Psoas muscle (tissue), 7 donors: ENCODE measurements at regions not wholly inside any gene's neighbourhood (a gene's known extent, or its start where the extent isn't known, plus 50 kb on each side); places are given as distances from the start of the nearest gene placed in this dataset.

Experiments used
- ATAC-seq, 4 donors: fragments of 200-7000 bp; cut with Tn5 transposase; one replicate each; pipeline ENCODE4 v1.9.1; 2020; ENCODE audit warnings: moderate library complexity in 3 of 4, mild to moderate bottlenecking in 2 of 4
- DNase-seq, 2 donors: peaks; one replicate each; pipeline ENCODE4 v3.0.0-alpha.2; 2020
- H3K27ac ChIP-seq: fragments of 200-600 bp; one replicate; pipeline ENCODE4 v1.8.0; 2022
- H3K27me3 ChIP-seq, 3 donors: fragments of 200-600 bp in 1 of 3; one replicate each; pipeline versions ENCODE4 v1.6.1 to v1.8.0; 2013 to 2022; ENCODE audit warnings: low read length in 2 of 3, mild to moderate bottlenecking in 2 of 3, moderate library complexity in 1 of 3; ENCODE audit not compliant: insufficient read depth in 3 of 3
- H3K36me3 ChIP-seq, 2 donors: fragments of 200-600 bp in 1 of 2; one replicate each; pipeline versions ENCODE4 v1.6.1 to v1.8.0; 2013 to 2022; ENCODE audit warnings: low read depth in 1 of 2, mild to moderate bottlenecking in 1 of 2, moderate library complexity in 1 of 2; ENCODE audit not compliant: insufficient read depth in 1 of 2
- H3K4me1 ChIP-seq: fragments of 200-600 bp; one replicate; pipeline ENCODE4 v1.8.0; 2022
- H3K4me3 ChIP-seq: fragments of 200-600 bp; one replicate; pipeline ENCODE4 v1.8.0; 2022; ENCODE audit warnings: mild to moderate bottlenecking
- H3K9me3 ChIP-seq: fragments of 200-600 bp; one replicate; pipeline ENCODE4 v1.8.0; 2022
- WGBS, 3 donors: extraction: QIAGEN DNeasy Blood & Tissue Kit; methylation state at CpG; one replicate each; pipeline versions ENCODE4 v1.1.6 to v1.1.7; 2013; 5-methylcytosine and 5-hydroxymethylcytosine counted together
- intact Hi-C, 2 donors: fragments of 100-400 bp; cut with DNase I; formaldehyde crosslinking; loops; one replicate each; pipeline versions ENCODE4 v1.11.0 to v1.14.2; 2022
- TF ChIP-seq, protein P1 (sequence below): fragments of 200-600 bp; IDR thresholded peaks from one replicate; pipeline ENCODE4 v1.8.0; 2022; ENCODE audit warnings: antibody characterized with exemption
- donor health status: healthy with polysubstance abuse.
- donor health status: DM: no; HTN: no; CAD: no; lungs with moderate emphysema.
- donor health status: Bipolar disorder and iron deficiency.
- donor health status: healthy.
- donor health status: DM: yes; HTN: yes; CAD: no.
- donor health status: DM: no; HTN: no; CAD: no.
- donor health status: DM: yes; HTN: yes; CAD: no.

DNA sequence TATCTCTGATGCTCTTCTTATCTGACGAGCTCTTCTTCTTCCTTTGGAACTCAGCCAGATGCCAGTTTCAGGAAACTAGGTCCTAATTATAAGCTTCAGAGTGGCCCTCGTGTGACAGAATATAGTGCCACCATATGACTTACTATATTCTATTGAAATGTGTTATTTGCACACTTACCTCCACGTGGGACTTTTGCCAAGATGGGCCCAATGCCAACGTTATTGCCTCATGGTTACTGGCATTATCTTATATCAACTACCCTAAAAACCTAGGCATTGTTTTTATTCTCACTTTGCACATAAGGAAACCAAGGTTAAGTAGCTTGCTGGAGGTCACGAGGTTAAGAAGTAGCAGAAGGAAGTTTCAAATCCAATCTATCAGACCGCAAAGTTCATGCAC is 71.3 kb upstream of the SLCO3A1 start:
- Histone ChIP-seq H3K4me1 (peaks cover 14% of the 10 kb centered on the region), H3K4me3 (no peak overlapping the region), H3K36me3 (no peaks in the 10 kb centered on the region), H3K27ac (no peak overlapping the region), H3K9me3 (no peaks in the 10 kb centered on the region), H3K27me3 (peaks cover 0 to 6% (median 4%) of the 10 kb centered on the region in 3 donors)
- intact Hi-C loops, result no loop called here
- WGBS, 3 donors, result 47 to 56% (median 50%) methylated on average over 6 of the region's 6 CpGs
- DNase-seq, result no peak
- TF ChIP-seq, protein P1, sequence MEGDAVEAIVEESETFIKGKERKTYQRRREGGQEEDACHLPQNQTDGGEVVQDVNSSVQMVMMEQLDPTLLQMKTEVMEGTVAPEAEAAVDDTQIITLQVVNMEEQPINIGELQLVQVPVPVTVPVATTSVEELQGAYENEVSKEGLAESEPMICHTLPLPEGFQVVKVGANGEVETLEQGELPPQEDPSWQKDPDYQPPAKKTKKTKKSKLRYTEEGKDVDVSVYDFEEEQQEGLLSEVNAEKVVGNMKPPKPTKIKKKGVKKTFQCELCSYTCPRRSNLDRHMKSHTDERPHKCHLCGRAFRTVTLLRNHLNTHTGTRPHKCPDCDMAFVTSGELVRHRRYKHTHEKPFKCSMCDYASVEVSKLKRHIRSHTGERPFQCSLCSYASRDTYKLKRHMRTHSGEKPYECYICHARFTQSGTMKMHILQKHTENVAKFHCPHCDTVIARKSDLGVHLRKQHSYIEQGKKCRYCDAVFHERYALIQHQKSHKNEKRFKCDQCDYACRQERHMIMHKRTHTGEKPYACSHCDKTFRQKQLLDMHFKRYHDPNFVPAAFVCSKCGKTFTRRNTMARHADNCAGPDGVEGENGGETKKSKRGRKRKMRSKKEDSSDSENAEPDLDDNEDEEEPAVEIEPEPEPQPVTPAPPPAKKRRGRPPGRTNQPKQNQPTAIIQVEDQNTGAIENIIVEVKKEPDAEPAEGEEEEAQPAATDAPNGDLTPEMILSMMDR, result no peak
- ATAC-seq, result no peak

DNA sequence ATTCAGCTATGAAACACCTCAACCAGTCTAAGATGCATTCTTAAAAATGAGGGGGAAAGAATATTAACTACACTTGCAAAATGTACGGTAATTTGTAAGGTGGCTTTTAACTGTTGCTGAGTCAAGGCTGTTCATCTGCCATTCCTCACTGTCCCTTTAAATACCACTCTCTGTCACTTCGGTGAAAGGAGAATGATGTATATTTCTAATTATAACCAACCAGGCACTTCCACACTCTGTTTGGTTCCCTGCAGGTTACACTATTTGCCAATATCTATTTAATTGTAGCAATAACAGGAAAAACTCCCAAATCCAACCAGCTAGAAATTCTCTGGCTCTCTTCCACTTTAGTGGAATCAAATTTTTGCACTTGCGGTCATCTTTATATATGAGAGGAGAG is 70.5 kb upstream of the SLCO3A1 start:
- no peak overlapping the region for H3K27ac ChIP-seq
- peaks cover 0 to 2% (median 1%) of the 10 kb centered on the region in 3 donors for H3K27me3 ChIP-seq
- H3K4me1 ChIP-seq, result peaks cover 14% of the 10 kb centered on the region
- H3K4me3 ChIP-seq, result peak overlapping the region; percentile 13
- TF ChIP-seq, protein P1, result no peak
- ATAC-seq (peak; percentile 54 to 94 (median 90)), DNase-seq (no peak)
- intact Hi-C loops, result no loop called here
- 41 to 52% (median 45%) methylated on average over 3 of the region's 3 CpGs for WGBS, 3 donors
- no peaks in the 10 kb centered on the region for H3K36me3 ChIP-seq
- H3K9me3 ChIP-seq, result no peaks in the 10 kb centered on the region

DNA sequence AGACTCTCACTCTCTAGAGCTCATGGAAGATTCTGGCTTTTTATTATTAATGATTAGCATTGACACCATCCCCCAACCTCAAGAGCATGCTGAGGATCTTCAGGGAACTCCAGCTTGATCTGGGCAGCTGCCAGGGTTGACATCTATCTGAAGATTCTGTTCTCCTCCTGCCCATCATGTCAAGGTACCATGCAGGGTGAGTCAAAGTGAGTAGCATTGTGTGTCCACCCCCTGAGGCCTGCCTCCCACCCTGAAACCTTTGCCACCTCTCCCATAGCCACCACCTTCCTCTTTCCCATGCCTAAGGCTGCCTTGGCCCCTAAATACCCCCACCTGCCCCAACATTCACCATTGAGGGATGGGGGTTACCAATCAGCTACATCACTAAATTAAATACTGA is 70.1 kb upstream of the SLCO3A1 start:
- intact Hi-C loops, result no loop called here
- ATAC-seq (peak in 1 of 4 donors; percentile 14), DNase-seq (no peak)
- no peaks in the 10 kb centered on the region for H3K27me3 ChIP-seq
- no peaks in the 10 kb centered on the region for H3K36me3 ChIP-seq
- H3K27ac ChIP-seq, result no peak overlapping the region
- H3K9me3 ChIP-seq, result no peaks in the 10 kb centered on the region
- peaks cover 14% of the 10 kb centered on the region for H3K4me1 ChIP-seq
- peak overlapping the region; percentile 13 for H3K4me3 ChIP-seq
- TF ChIP-seq, protein P1, result no peak

DNA sequence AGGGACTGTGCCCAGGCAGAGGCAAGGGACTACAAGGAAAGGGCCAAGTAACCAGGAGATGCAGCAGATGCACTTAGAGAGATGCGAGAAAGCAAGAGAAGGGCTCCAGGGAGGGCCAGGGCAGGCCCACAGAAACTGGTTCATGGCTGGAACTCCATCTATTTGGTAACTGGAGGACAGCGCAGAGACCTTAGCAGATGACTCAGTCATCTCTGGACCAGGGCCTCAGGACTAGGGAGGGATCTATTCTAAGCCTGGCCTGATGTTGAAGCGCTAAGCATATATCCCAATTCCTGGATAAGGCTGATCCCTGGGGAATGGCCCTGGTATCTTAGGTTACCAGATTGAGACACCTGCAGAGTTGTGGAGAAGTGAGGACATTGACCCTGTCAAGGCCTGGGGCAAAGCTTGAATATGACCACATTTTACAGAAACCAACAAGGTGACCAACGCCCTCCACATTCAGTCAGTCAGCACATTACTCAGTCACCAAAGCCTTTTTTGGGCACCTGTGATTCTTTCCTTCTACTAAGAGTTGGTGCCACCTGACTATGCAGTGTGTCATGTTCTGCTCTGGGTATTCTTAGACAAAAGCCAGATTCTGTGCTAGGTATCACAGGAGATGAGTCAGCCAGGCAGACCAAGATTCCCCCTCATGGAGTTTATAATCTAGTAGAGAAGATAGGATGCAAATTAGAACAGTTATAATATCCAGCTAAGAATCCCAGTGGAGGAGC is 68.4 kb upstream of the SLCO3A1 start:
- DNase-seq, result no peak
- peak in 2 of 4 donors; percentile 41 to 53 for ATAC-seq
- TF ChIP-seq, protein P1, result no peak
- Histone ChIP-seq H3K27ac (no peak overlapping the region), H3K4me3 (no peak overlapping the region), H3K9me3 (no peaks in the 10 kb centered on the region), H3K27me3 (no peaks in the 10 kb centered on the region), H3K4me1 (peaks cover 14% of the 10 kb centered on the region), H3K36me3 (no peaks in the 10 kb centered on the region)
- 84 to 91% (median 90%) methylated on average over 4 of the region's 4 CpGs for WGBS, 3 donors
- intact Hi-C loops, result no loop called here

DNA sequence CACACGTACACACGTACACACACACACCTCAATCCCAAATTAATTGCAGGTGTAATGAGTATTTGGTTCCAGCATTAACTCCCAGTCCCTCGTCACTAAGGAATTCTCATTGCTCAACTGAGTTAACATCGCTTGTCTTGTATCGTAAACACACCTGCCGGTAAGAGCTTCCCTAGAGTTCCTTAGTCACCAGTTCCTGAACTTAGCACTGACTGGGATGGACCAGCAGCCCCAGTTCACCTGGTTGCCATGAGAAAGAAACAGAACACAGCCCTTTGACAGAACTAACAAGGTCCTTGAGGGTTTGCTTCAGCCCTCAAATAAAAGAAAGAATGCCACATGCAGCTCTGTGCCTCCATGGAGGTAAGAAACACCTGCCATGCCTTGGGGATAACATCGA is 66.3 kb upstream of the SLCO3A1 start:
- Histone ChIP-seq H3K27me3 (no peaks in the 10 kb centered on the region), H3K36me3 (no peaks in the 10 kb centered on the region), H3K4me3 (no peak overlapping the region), H3K4me1 (peaks cover 14% of the 10 kb centered on the region), H3K27ac (no peak overlapping the region), H3K9me3 (no peaks in the 10 kb centered on the region)
- no peak for DNase-seq
- no peak for ATAC-seq
- TF ChIP-seq, protein P1, result no peak
- intact Hi-C loops, result no loop called here
- WGBS, 3 donors, result 84 to 89% (median 88%) methylated on average over 7 of the region's 7 CpGs
